ENCODE measurements at regions not wholly inside any gene's neighbourhood (a gene's known extent, or its start where the extent isn't known, plus 50 kb on each side); places are given as distances from the start of the nearest gene placed in this dataset.

DNA sequence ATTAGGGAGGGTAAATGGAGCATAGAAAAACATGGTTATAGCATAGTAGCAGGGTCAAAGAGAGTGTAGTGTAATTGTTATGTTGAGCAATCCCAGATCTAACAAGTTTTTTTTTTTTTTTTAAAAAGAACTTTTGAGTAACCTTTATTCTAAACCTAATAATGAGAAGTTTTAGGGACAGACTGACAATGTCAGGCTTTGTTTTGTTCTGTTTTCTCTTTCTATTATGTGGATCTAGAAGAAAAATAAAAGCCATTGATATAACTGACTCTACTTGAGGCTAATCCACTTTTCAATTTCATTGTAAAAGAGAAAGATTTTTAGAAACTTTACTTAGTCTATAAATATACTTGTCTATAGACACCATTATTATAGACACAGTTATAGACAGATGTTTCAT lies 200.0 kb downstream of the FAM170A start:
- no peaks in the 10 kb centered on the region for H3K27me3 Mint-ChIP-seq (ENCODE audit: insufficient read depth, unreplicated experiment)
- no peaks in the 10 kb centered on the region for H3K9me3 Mint-ChIP-seq (ENCODE audit: unreplicated experiment)
- no peak overlapping the region for H3K4me3 Mint-ChIP-seq (ENCODE audit: unreplicated experiment)
- ChIA-PET CTCF (interaction anchor here (1.2 kb wide), 1 partner anchor 10 kb away, joined by 3 read pairs; no protein-coding TSS in a partner anchor), POLR2A (interaction anchor here (0.7 kb wide), 1 partner anchor 11 kb away, joined by 3 read pairs; no protein-coding TSS in a partner anchor)
- no TSS peak for BruUV-seq (replicated peaks)
- no peak overlapping the region for H3K27ac Mint-ChIP-seq (ENCODE audit: low read depth, unreplicated experiment)
- intact Hi-C loops (cut with micrococcal nuclease), result no loop called here
- H3K36me3 Mint-ChIP-seq (ENCODE audit: insufficient read depth, unreplicated experiment), result no peaks in the 10 kb centered on the region
- no peaks in the 10 kb centered on the region for H3K4me1 Mint-ChIP-seq (ENCODE audit: insufficient read depth, unreplicated experiment)
- no peak for DNase-seq (ENCODE audit: unreplicated experiment)
- TF ChIP-seq CTCF (IDR thresholded peaks at IDR 0.05; ENCODE audit: unreplicated experiment), result no peak

GRCh38 chr5:119833176-119833575 lies 203.8 kb downstream of the FAM170A start:
- CTCF ChIA-PET, result no interaction called here
- no peaks in the 10 kb centered on the region for H3K4me1 Mint-ChIP-seq (ENCODE audit: insufficient read depth, unreplicated experiment)
- intact Hi-C loops (cut with micrococcal nuclease), result no loop called here
- no peak overlapping the region for H3K4me3 Mint-ChIP-seq (ENCODE audit: unreplicated experiment)
- BruUV-seq (replicated peaks), result no TSS peak
- no peak overlapping the region for H3K27ac Mint-ChIP-seq (ENCODE audit: low read depth, unreplicated experiment)
- peaks cover 8% of the 10 kb centered on the region for H3K9me3 Mint-ChIP-seq (ENCODE audit: unreplicated experiment)
- no peaks in the 10 kb centered on the region for H3K36me3 Mint-ChIP-seq (ENCODE audit: insufficient read depth, unreplicated experiment)
- no peaks in the 10 kb centered on the region for H3K27me3 Mint-ChIP-seq (ENCODE audit: insufficient read depth, unreplicated experiment)
- DNase-seq (ENCODE audit: unreplicated experiment), result no peak
- TF ChIP-seq CTCF (IDR thresholded peaks at IDR 0.05; ENCODE audit: unreplicated experiment), result no peak
- POLR2A ChIA-PET, result no interaction called here

GRCh38 chr5:119840175-119840574 lies 210.8 kb downstream of the FAM170A start:
- TF ChIP-seq CTCF (IDR thresholded peaks at IDR 0.05; ENCODE audit: unreplicated experiment), result no peak
- H3K27me3 Mint-ChIP-seq (ENCODE audit: insufficient read depth, unreplicated experiment), result no peaks in the 10 kb centered on the region
- peak; percentile 63 for DNase-seq (ENCODE audit: unreplicated experiment)
- H3K4me3 Mint-ChIP-seq (ENCODE audit: unreplicated experiment), result no peak overlapping the region
- intact Hi-C loops (cut with micrococcal nuclease), result no loop called here
- H3K27ac Mint-ChIP-seq (ENCODE audit: low read depth, unreplicated experiment), result no peak overlapping the region
- no TSS peak for BruUV-seq (replicated peaks)
- no peaks in the 10 kb centered on the region for H3K4me1 Mint-ChIP-seq (ENCODE audit: insufficient read depth, unreplicated experiment)
- H3K9me3 Mint-ChIP-seq (ENCODE audit: unreplicated experiment), result peaks cover 20% of the 10 kb centered on the region
- H3K36me3 Mint-ChIP-seq (ENCODE audit: insufficient read depth, unreplicated experiment), result no peaks in the 10 kb centered on the region
- CTCF ChIA-PET, result interaction anchor here (0.6 kb wide), 2 partner anchors 11 to 428 kb away, joined by 3 read pairs; no protein-coding TSS in a partner anchor
- POLR2A ChIA-PET, result interaction anchor here (0.6 kb wide), 1 partner anchor 1594 kb away, joined by 3 read pairs; no protein-coding TSS in a partner anchor

GRCh38 chr5:119852140-119852539 lies 222.8 kb downstream of the FAM170A start:
- ChIA-PET CTCF (interaction anchor here (1.1 kb wide), 1 partner anchor 23 kb away, joined by 3 read pairs; no protein-coding TSS in a partner anchor), POLR2A (no interaction called here)
- no peak for DNase-seq (ENCODE audit: unreplicated experiment)
- no peak for TF ChIP-seq CTCF (IDR thresholded peaks at IDR 0.05; ENCODE audit: unreplicated experiment)
- Mint-ChIP-seq H3K4me1 (ENCODE audit: insufficient read depth, unreplicated experiment) (no peaks in the 10 kb centered on the region), H3K27me3 (ENCODE audit: insufficient read depth, unreplicated experiment) (no peaks in the 10 kb centered on the region), H3K36me3 (ENCODE audit: insufficient read depth, unreplicated experiment) (no peaks in the 10 kb centered on the region), H3K9me3 (ENCODE audit: unreplicated experiment) (no peaks in the 10 kb centered on the region), H3K27ac (ENCODE audit: low read depth, unreplicated experiment) (no peak overlapping the region), H3K4me3 (ENCODE audit: unreplicated experiment) (no peak overlapping the region)
- intact Hi-C loops (cut with micrococcal nuclease), result no loop called here
- no TSS peak for BruUV-seq (replicated peaks)
